SIG-M5 treated with dmso at 0.1 percent for 504 hours (cell line): ENCODE measurements at regions not wholly inside any gene's neighbourhood (a gene's known extent, or its start where the extent isn't known, plus 50 kb on each side); places are given as distances from the start of the nearest gene placed in this dataset.
"Not testable (repeated sequence)": the region's sequence is repeated elsewhere in the genome, so short reads cannot be mapped to it uniquely, and the experiment has no call there.

ENCODE experiments used
- DNase-seq: peaks from one replicate; lab custom pipeline; 2025; ENCODE audit not compliant: unreplicated experiment; lab: John Stamatoyannopoulos, UW

GRCh38 chr1:99497690-99498089 is 148.2 kb upstream of the PALMD start:
- no peak for DNase-seq

- DNase-seq: no peak
Observed at GRCh38 chr1:99500541-99500940, 145.4 kb upstream of the PALMD start.

- DNase-seq: no peak
Observed at GRCh38 chr1:99501871-99502270, 144.0 kb upstream of the PALMD start.

GRCh38 chr1:99502400-99502799 is 143.5 kb upstream of the PALMD start:
- no peak for DNase-seq

GRCh38 chr1:99503276-99503747 is 142.6 kb upstream of the PALMD start:
- no peak for DNase-seq

- DNase-seq: no peak
Observed at GRCh38 chr1:99504287-99504686, 141.6 kb upstream of the PALMD start.

GRCh38 chr1:99506631-99507030 is 139.3 kb upstream of the PALMD start:
- no peak for DNase-seq

GRCh38 chr1:99507446-99507845 is 138.5 kb upstream of the PALMD start:
- not testable (repeated sequence) for DNase-seq

GRCh38 chr1:99507906-99508732 is 137.8 kb upstream of the PALMD start:
- no peak for DNase-seq

- DNase-seq: not testable (repeated sequence)
Observed at GRCh38 chr1:99508733-99509445, 137.0 kb upstream of the PALMD start.

- DNase-seq: not testable (repeated sequence)
Observed at GRCh38 chr1:99514823-99515552, 130.9 kb upstream of the PALMD start.

GRCh38 chr1:99516141-99516540 is 129.8 kb upstream of the PALMD start:
- DNase-seq: no peak

- no peak for DNase-seq
Observed at GRCh38 chr1:99520121-99520520, 125.8 kb upstream of the PALMD start.

GRCh38 chr1:99525331-99525730 is 120.6 kb upstream of the PALMD start:
- no peak for DNase-seq

GRCh38 chr1:99527078-99527477 is 118.8 kb upstream of the PALMD start:
- DNase-seq: no peak

- DNase-seq: no peak
Observed at GRCh38 chr1:99527545-99527944, 118.4 kb upstream of the PALMD start.

- no peak for DNase-seq
Observed at GRCh38 chr1:99529002-99529401, 116.9 kb upstream of the PALMD start.

- DNase-seq: no peak
Observed at GRCh38 chr1:99531578-99532275, 114.2 kb upstream of the PALMD start.

- no peak for DNase-seq
Observed at GRCh38 chr1:99532276-99532580, 113.7 kb upstream of the PALMD start.

GRCh38 chr1:99533909-99534637 is 111.8 kb upstream of the PALMD start:
- no peak for DNase-seq

- no peak for DNase-seq
Observed at GRCh38 chr1:99534638-99534930, 111.3 kb upstream of the PALMD start.
